ENCODE measurements at regions not wholly inside any gene's neighbourhood (a gene's known extent, or its start where the extent isn't known, plus 50 kb on each side); places are given as distances from the start of the nearest gene placed in this dataset.
"Not testable (repeated sequence)": the region's sequence is repeated elsewhere in the genome, so short reads cannot be mapped to it uniquely, and the experiment has no call there.

DNA sequence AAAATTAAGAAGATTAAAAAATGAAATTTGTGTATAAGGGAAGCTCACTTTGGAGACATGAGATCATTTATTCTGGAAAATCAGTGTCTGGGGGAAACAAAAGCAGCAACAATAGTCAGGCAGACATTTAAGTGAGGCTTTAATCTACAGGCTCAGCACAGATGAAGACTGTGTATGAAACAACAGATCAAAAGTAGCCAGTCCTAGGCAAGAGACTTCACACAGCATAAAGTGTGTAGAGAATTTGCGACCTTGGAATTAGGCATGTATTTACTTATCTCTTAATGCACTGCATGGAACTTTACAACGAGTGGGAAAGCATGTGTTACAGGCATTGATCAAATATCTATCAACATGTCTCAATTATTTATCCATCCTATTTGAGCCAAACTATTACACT, 1099.9 kb downstream of the PLA2G4A start:
- DNase-seq: no peak

DNA sequence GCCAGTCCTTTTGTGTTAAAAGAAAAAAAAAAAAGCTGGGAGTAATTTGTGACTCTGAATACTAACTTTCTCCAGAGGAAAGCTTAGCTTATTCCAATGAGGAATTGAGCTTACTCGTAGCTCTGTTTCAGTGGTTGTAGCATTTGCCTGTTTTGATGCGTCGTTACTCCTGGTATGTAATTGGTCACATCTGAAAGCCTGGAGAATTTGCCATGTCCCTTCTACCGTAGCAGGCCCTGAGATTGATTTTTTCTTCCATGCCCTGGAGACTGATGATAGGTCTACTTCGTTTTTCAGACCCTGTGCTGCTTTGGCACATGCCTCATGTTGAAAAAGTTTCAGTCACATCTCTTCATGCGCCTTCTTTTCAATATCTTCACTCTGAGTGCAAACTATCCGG, 1103.0 kb downstream of the PLA2G4A start:
- DNase-seq: no peak

DNA sequence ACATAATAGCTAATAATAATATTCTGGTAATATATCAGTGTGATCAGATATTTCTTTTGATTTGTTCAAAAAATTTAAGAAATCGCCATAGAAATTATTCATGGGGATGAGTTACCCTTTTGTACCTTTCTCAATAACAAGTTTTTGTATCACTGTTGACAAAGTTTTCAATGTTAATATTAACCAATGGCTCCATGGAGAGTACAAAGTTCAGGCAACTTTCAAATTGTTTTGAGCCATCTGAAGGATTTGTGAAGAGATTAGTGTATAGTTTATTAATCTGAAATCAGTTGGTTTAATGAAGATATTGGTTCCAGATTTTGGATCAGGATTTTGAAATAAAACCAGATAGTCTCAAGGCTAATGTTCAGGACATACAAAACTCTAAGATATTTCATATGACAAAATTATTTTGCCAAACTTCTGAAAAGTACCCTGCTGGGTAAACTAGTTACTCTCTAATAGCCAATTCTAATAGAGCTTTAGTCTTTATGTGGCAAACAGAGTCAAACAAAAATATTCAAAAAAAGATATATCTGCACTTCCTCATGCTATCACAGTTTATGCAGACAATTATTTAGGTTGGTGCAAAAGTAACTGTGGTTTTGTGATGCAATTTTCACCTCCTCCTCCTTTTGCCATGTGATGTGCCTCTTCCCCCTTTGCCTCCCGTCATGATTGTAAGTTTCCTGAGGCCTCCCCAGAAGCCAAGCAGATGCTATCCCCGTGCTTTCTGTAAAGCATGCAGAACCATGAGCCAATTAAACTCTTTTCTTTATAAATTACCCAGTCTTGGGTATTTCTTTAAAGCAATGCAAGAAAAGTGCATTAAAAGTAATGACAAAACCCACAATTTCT, 1105.0 kb downstream of the PLA2G4A start:
- DNase-seq: no peak

DNA sequence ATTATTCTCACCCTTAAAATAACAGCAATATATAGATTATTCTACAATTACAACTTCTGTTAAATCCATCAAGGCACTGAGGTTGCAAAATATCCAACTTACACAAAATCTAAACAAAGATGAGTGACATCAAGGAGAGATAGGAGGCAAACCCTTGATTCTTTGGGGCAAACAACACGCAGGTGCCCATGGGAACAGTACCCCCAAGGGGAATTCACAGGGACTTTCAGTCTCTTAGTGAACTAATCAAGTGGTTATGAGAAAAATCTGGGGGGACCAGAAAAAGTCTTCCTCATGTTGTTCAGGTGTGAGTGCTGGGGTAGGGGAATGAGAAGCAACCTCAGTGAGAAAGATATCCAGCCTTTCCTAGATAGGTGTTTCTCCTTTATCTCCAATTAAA, 1107.9 kb downstream of the PLA2G4A start:
- DNase-seq: no peak

DNA sequence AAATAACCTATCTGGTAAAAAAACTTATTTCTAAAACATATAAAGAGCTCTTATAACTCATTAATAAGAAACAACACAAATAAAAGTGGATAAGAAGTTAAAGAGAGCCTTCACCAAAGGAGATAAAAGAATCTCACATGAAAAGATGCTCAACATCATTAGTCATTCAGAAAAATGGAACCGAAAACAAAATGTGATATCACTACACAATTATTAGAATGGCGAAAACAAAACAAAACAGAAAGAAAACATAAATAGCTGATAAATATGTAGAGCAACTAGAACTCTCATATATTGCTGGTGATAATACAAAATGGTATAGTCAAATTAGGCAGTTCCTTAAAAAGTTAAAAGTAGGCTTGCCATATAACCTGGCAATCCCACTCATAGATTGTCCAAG, 1109.3 kb downstream of the PLA2G4A start:
- DNase-seq: no peak

DNA sequence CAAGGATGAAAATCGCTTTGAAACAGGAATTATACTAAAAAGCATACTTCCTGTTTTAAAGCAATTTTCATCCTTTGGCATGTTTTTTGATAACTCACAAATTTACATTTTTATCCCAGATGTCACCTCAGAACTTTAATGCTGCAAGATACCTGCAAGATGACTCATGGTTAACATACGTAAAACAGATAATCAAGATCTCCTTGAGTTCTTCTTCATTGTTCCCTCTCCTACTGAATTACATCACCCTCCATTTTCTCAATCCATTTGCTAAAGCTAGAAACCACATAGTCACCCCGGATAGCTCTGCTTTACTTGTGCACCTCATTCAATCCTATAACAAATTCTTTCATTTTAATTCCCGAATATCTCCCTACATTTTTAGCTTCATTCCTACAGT, 1114.2 kb downstream of the PLA2G4A start:
- DNase-seq: no peak

DNA sequence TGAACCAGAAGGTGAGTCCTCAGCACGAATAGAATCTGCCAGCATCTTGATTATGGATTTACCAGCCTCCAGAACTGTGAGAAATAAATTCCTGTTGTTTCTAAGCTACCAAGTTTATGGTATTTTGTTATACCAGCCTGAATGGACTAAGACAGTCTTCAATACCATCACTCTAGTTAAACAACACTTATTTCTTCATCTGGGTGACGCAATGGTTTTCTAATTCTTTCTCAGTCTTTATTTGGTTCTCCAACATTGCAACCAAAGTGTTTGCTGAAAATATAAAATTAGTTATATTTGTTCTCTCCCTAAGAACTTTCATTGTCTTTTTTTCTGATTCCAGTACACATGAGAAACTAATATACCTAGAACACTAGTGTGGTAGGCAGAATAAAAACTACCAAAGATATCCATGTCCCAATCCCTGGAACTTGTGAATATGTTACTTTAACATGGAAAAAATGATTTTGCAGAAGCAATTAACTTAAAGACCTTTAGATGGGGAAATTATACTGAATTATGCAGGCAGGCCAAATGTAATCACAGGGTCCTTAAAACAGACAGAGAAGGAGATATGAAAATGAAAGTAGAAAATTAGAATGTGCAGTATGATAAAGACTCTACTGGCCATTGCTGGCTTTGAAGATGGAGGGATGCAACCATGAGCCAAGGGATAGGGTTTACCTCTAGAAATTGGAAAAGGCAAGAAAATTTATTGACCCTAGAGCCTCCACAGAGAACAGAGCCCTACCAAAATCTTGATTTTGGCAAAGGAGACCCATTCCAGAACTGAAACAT, 1115.1 kb downstream of the PLA2G4A start:
- DNase-seq: no peak

DNA sequence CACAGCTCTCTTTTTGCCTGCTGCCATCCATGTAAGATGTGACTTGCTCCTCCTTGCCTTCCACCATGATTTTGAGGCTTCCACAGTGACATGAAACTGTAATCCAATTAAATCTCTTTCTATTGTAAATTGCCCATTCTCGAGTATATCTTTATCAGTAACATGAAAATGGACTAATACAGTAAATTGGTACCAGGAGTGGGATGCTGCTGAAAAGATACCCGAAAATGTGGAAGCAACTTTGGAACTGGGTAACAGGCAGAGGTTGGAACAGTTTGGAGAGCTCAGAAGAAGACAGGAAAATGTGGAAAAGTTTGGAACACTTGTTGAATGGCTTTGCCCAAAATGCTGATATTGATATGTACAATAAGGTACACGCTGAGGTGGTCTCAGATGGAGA, 1117.9 kb downstream of the PLA2G4A start:
- not testable (repeated sequence) for DNase-seq

DNA sequence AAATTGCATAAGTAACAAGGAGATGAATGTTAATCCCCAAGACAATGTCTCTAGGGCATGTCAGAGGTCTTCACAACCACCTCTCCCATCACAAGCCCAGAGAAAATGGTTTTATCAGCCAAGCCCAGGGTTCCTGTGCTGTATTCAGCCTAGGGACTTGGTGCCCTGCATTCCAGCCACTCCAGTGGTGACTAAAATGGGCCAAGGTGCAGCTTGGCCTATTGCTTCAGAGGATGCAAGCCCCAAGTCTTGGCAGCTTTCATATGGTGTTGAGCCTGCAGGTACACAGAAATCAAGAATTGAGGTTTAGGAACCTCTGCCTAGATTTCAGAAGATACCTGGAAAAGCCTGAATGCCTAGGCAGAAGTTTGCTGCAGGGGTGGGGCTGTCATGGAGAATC, 1118.6 kb downstream of the PLA2G4A start:
- no peak for DNase-seq

DNA sequence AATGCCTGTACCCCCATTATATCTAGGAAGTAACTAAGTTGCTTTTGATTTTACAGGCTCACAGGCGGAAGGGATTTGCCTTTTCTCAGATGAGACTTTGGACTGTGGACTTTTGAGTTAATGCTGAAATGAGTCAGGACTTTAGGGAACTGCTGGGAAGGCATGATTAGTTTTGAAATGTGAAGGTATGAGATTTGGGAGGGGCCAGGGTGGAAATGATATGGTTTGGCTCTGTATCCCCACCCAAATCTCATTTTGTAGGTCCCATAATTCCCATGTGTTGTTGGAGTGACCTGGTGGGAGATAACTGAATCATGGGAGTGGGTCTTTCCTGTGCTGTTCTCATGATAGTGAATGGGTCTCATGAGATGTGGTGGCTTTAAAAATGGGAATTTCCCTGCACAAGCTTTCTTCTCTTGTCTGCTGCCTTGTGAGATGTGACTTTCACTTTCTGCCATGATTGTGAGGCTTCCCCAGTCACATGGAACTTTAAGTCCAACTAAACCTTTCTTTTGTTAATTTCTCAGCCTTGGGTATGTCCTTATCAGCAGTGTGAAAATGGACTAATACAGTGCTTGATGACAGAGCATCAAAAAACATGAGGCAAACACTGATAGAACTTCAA, 1119.5 kb downstream of the PLA2G4A start:
- no peak for DNase-seq

DNA sequence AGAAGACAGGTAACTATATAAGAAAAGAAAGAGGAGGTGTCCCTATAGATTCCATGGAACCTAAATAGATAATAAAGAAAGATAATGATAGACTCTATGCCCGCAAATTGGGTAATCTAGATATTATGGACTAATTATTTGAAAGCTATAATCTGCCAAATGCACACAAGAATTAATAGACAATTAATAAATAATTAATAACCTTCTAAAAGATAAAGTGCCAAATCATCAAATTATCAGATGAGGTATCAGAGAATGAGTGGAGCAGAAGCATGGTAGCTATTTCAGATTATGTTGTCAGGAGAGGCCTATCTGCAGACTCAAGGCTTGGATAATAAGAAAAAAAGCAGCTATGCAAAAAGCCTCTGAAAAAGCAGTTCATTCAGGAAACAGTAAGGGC, 1120.8 kb downstream of the PLA2G4A start:
- DNase-seq: no peak

DNA sequence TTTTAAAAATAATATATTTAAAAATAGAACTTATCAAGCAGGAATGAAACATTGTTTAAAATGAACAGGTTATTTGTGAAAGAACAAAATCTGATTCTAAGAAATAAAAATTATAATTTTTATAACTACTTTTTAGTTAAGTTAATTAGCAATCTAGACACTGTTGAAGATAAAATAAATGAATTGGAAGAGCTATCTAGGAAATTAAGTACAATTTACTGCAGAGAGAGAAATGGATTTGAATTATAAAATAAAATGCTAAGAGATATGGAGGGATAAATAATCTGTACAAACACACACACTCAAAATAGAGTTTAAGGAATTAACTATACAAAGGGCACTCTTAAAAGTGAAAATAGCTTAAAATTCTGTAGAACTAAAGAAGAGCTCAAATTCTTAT, 1123.1 kb downstream of the PLA2G4A start:
- DNase-seq: no peak

DNA sequence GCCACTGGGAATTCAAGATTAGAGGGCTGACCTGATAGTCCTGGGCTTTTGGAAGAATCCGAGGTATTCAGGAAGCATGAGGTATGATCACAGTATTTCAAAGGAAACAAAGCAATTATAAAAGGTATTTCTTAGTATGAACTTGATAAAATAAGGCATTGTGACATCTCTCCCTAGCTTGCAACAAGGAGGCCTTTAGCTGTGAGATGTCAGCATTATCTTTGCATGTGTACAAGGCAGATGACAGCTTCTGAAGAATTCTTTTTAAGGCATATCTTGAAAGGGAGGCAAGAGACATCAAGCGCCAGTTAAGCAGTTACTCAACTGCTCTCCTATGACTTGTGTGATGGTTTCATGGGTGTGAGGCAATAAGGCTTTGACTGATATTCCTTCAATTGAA, 1123.7 kb downstream of the PLA2G4A start:
- DNase-seq: no peak

DNA sequence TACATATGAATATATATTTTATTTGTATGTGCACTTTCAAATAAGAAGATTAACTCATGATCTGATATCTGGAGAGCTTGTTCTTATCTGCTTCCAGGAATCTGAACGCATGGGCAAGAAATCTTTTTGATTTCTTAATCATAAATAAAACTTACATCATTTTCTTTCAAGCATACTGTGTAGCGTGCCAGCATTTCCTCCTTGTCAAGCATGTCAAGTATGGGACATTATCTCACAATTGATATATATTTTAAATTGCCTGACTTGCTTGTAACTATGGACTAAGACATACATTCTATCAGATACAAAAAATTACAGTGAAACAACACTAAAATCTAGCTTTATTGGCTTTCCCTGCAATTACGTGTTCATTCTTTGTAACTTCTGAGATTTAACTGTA, 1128.2 kb downstream of the PLA2G4A start:
- DNase-seq: no peak

DNA sequence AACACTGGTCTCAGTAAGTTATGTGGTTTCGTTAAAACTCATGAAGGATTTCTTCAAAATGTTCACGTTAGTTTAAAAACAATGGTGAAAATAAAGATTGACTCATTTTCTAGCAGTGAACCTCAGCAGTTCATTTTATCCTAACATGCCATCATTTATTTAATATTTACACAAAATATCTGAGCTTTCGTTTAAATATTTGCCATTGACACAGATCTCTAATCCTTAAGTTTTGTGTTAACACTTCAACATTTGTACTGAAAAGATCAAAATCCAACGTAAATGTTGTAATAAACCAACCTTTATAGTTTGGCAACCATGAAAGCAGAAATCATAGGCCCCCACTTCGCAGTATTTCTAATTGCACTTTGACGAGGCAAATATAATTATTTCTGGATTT, 1129.5 kb downstream of the PLA2G4A start:
- no peak for DNase-seq

DNA sequence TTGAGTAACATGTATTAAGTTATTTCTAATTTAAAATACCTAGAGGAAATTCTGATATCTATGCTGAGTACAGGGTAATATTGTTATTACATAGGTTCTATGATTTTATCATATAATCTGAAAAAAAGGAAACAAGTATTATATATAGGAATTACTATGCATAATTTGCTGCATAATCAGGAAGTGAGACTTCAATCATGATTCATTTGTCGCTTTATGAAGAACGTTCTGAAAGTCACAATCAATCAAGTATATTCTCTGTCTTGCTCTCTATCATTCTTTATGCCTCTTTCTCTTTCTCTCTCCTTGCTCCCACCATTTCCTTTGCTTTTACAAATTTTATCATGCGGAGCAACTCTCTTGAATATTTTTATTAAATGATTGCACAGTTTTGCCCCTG, 1130.3 kb downstream of the PLA2G4A start:
- no peak for DNase-seq

DNA sequence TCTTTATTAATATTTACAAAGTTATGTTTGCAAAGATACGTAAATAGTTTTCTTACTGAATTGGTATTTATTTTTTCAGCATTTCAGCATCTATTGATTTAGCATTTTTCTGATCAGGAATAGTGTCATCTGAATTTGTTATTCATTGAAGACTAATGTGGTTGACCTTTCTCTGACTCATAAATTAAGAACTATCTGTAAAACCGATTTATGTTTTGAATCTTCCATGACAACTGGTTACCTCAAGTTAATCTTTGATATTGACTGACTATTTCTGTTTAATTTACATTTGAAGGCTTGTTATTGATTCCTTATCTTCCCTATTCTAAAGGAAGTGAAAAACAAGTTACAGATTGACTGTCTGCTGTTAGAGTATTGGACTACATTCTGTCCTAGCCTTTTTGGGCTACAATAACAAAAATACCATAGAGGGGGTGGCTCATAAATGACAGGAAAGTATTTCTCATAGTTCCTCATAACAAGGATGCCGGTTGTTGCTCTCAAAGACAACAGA, 1131.4 kb downstream of the PLA2G4A start:
- DNase-seq: no peak

DNA sequence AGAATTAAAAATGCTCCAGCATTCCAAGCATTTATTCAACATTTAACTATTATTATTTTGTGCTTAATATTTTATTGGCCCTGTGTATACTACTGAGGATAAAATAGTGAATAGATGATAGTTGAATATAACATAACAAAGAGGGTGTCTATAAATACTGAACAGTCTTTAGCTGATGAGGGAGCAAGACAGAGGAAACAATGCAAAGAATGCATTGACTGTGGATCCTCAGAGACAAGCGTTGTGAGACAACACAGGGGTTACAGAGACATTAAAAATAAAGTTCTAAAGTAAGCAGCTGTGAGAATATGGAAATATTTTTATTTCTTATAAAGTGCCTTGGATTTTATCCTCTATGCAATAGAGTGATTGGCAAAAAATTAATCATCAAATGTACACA, 1133.1 kb downstream of the PLA2G4A start:
- DNase-seq: no peak

DNA sequence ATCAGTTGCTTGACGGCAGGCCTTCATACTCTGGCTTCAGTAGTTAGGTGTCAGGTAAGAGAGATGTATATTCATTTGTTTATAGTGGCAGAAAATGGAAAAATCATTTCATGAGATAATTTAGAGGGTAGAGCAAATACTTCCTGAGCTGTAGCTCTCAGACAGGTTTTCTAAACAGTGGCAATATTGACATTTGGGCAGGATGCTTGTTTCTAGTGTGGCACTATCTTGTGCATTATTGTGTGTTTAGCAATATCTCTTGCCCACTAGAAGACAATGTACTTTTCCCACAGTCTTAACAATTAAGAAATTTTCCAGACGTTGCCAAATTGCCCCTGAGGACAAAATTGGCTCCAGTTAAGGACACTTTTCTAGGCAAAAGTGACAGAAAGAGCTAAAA, 1143.1 kb downstream of the PLA2G4A start:
- no peak for DNase-seq

DNA sequence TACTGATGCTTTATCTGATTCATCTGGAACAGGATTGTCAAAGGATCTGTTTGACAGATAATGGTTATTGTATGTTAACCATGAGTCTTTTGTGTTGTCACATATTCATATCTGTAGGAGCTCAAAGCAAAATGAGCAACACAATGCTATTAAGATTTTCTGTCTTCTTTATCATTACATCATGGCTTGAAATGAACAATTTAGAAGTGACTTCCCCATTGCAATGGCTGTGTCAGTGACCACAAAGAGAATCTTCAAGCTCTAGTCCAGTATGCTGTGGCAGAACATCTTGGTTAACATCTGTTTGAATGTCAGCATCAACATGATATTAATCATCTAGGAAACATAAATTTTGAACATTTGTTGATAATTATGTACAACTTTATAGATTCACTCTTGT, 1148.5 kb downstream of the PLA2G4A start:
- no peak for DNase-seq

DNA sequence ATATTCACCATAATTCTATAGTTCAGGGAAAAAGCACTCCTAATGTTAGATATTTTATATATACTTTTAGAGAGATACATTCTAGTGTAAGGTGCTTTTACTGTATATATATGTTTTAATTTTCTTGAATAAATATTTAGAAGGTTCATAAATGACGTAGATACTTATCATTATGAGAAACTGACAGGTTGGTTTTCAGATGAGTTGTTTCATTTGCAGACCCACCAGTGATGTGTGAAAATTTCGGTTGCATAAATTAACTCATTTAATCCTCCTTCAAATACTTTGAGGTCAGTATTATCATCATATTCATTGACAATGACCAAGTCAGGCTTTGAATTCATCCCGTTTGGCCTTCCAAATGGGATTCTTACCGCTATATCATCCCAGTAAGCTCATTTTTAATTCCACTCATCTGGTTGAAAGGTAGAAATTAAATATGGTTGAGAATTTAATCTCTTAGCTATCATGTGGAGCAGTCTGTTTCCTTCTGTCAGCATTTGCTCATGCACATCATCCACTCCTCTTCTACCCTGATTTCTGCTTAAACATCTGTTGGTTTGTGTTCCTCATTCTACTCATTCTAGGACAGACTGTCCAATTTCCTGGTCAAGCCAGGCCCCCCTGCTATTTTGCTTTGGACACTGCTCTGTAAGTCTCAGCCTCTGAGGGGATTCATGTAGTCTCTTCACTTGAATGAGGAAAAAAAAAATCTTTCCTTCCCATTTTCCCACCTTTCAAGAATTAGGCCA, 1156.6 kb downstream of the PLA2G4A start:
- no peak for DNase-seq

DNA sequence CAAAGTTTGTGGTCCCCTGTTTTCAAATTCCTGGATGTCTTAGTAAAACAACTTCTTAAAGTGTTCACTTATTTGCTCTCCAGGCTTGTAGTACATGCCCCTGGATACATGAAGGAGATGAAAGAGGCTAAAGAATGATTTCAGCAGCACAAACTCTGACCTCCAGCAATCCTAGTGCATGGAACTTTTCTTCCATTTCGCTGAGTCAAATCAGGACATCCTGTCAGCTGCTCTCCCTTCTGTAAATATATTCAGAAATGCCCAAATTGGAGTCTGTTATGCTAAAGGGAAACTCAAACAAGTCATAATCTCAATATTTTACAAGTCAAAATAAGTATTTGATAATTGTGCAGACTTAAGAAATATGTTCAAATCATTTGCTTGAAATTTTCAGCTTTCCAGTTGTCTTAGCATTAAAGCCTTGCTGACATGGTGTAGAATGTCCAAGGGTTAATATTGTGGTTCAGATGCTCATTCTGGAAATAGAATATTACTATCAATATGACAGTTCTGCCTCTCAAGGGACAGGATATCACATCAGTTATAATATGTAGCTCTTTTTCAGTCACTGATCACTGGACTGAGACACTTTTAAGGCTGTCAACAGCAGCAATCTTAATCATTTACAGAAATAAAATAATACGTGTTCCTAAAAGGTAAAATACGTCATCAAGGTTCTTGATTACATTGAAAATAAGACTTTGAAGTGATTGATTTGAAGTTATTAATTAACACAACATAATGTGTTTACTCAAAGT, 1157.3 kb downstream of the PLA2G4A start:
- DNase-seq: no peak
